Tongue (tissue), 1 donor: ENCODE measurements at regions not wholly inside any gene's neighbourhood (a gene's known extent, or its start where the extent isn't known, plus 50 kb on each side); places are given as distances from the start of the nearest gene placed in this dataset.
A peak's percentile ranks its signal among the peaks of the same experiment; 100 is the strongest.
"Not testable (repeated sequence)": the region's sequence is repeated elsewhere in the genome, so short reads cannot be mapped to it uniquely, and the experiment has no call there.

Experiments
- DNase-seq: peaks from one replicate; pipeline ENCODE4 v3.0.0-alpha.2; 2015

- DNase-seq = no peak
These were observed 103.7 kb upstream of the MNS1 start for GRCh38 chr15:56568466-56569167.

- DNase-seq = no peak
These were observed 92.5 kb upstream of the MNS1 start for GRCh38 chr15:56557415-56557814.

DNA sequence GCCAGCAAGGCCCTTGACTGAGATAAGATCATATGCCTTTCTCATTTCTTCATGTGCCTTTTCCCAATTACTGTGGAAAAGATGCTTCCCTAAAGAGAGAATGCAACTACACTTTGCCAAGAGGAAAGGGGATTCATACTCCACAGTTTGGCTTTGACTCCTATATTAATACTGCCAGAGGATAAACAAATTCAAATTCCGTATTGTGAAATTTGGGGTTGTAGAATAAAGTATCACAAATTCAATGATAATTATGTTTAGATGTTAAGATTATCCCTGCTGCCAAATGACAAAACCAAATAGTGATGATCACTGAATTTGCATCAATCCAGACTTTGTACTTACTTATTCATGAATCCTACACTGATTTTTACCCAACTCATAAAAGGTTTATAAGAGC, 88.5 kb upstream of the MNS1 start:
- no peak for DNase-seq

DNA sequence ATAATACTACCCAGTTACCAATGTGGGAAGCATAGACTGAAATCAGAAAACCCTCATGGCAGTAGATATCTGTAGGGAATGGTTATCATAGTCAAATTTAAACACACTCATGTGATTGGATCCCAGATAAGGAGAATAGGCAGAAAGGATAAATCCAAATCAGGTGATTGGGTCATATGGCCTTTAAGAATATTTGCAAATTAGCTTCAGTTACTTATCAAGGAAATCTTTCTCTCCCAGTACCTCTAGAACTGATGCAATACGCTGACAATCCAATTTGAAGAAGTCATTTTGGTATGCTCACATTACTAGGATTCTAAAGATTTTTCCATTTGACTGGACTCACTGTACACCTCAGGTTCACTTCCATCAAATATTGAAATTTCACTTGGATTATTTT, 87.7 kb upstream of the MNS1 start:
- no peak for DNase-seq

GRCh38 chr15:56540570-56540969, 75.6 kb upstream of the MNS1 start:
- DNase-seq = not testable (repeated sequence)

GRCh38 chr15:56540157-56540556, 75.2 kb upstream of the MNS1 start:
- DNase-seq = not testable (repeated sequence)

GRCh38 chr15:56538901-56539545, 74.1 kb upstream of the MNS1 start:
- DNase-seq = no peak

DNA sequence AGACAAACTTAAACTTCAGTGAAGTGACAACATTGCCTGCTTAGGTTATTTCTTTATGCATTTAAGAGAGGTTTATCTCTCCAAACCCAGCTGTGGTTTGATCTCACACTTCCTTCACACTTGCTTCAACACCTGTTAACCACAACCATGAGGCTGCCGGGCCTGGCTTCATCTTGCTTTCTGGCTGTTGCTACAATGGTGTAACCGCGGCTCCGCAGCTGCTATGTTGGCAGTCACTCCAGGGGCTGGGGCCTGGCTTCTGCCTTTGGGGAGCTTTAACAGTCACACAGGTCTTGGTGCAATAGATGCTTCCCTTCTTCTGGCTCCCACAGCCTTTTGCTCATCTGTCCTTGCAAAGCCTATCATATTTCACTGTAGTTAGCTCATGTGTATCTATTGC, 72.9 kb upstream of the MNS1 start:
- peak; percentile 92 for DNase-seq

- peak; percentile 19 for DNase-seq
These were observed 69.8 kb upstream of the MNS1 start for GRCh38 chr15:56534728-56535127.

GRCh38 chr15:56533731-56534403, 68.9 kb upstream of the MNS1 start:
- peak; percentile 23 for DNase-seq

GRCh38 chr15:56532721-56533460, 68.0 kb upstream of the MNS1 start:
- peak; percentile 80 for DNase-seq

- no peak for DNase-seq
These were observed 65.2 kb upstream of the MNS1 start for GRCh38 chr15:56530157-56530556.

DNA sequence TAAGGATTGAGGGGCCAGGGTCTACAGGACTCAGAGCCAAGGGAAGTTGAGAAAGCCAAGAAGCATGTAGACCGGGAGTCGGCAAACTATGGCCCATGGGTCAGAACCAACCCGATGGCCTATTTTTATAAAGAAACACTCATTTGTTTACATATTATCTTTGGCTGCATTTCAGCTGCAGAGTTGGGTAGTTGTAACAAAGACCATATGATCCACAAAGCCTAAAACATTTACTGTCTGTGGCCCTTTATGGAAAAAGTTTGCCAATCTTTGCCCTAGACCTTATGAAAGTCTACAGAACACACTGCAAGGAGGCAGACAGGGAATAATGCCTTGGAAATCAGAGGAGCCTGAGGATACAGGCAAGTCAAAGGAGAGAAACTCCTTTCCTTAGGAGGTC, 63.2 kb upstream of the MNS1 start:
- DNase-seq = no peak

DNA sequence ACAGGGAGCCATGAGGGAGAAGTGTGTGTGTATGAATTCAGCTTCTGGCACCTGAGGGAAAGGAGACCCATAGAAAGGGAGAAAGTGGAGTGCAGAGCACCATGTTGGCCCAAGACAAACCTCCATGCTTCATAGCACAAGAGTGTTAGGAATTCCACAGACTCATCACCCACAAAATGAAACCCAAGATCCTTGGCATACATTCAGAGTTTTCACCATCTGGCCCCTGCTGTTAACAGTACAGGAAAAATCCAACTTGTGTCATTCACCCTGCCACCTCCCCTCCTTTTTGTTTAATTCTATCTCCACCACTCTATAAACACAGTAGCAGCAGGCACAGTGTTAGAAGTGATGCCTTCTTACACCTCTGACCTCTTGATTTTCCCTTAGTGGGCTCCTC, 60.0 kb upstream of the MNS1 start:
- DNase-seq = peak; percentile 41

DNA sequence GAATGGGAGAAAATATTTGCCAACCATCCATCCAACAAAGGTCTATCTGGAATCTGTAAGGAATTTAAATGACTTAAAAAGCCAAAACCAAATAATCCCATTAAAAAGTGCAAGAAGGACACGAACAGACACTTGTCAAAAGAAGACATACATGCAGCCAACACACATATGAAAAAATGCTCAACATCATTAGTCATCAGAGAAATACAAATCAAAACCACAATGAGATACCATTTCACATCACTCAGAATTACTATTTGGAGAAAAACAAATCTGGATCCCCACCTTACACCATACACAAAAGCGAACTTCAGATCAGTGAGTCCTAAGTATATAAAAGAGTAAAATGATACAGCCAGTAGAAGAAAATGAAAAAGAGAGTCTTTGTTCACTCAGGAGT, 58.6 kb upstream of the MNS1 start:
- no peak for DNase-seq

DNA sequence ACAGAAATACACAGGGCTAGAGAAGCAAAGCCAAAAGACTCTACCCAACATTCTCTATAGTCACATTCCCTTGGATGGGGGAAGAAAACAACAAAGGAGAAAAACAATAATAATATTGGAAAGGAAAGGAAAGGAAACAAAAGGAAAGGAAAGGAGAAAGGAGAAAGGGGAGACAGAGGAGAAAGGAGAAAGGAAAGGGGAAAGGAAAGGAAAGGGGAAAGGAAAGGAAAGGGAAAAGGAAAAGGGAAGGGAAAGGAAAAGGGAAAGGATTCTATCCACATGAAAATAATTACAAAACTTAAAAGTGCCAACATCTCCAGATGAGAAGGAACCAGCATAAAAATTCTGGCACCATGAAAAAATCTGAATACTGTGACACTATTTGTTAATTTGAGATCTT, 54.1 kb upstream of the MNS1 start:
- DNase-seq = no peak
